GM12865 (cell line): ENCODE measurements at regions not wholly inside any gene's neighbourhood (a gene's known extent, or its start where the extent isn't known, plus 50 kb on each side); places are given as distances from the start of the nearest gene placed in this dataset.
"Not testable (repeated sequence)": the region's sequence is repeated elsewhere in the genome, so short reads cannot be mapped to it uniquely, and the experiment has no call there.

Source experiments
- DNase-seq: peaks from one replicate; pipeline ENCODE4 v3.0.0; 2010; ENCODE audit warnings: low read depth
- H3K4me3 ChIP-seq: 2 replicates; pipeline ENCODE4 v1.5.1; 2011; ENCODE audit warnings: mild to moderate bottlenecking, low read depth, low read length, control low read depth
- TF ChIP-seq, protein P1 (sequence below): IDR thresholded peaks from 2 replicates; pipeline ENCODE4 v1.5.1; 2011; ENCODE audit warnings: low read length, control low read depth, low read depth, inconsistent platforms; ENCODE audit not compliant: insufficient read depth; ENCODE audit errors: missing control alignments

DNA sequence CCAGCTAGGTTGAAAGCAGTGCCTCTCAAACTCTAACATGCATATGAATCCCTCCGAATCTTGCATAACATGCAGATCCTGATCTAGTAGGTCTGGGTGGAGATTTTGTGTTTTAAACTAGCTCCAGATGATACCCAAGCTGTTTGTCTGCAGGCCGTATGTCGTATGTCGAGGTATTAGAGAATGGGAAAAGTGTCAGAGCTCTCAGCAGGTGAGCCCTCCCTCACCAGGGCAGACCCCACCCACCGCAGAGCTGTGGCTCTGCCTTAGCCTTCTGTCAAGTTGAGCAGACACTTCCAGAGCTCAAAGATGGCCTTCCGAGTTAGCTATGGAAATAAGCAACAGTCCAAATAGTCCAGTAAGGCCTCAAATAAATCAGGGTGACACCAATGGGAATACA, 83.2 kb upstream of the MAP3K1 start:
- H3K4me3 ChIP-seq, result no peak overlapping the region
- no peak for DNase-seq
- TF ChIP-seq, protein P1, sequence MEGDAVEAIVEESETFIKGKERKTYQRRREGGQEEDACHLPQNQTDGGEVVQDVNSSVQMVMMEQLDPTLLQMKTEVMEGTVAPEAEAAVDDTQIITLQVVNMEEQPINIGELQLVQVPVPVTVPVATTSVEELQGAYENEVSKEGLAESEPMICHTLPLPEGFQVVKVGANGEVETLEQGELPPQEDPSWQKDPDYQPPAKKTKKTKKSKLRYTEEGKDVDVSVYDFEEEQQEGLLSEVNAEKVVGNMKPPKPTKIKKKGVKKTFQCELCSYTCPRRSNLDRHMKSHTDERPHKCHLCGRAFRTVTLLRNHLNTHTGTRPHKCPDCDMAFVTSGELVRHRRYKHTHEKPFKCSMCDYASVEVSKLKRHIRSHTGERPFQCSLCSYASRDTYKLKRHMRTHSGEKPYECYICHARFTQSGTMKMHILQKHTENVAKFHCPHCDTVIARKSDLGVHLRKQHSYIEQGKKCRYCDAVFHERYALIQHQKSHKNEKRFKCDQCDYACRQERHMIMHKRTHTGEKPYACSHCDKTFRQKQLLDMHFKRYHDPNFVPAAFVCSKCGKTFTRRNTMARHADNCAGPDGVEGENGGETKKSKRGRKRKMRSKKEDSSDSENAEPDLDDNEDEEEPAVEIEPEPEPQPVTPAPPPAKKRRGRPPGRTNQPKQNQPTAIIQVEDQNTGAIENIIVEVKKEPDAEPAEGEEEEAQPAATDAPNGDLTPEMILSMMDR, result no peak

DNA sequence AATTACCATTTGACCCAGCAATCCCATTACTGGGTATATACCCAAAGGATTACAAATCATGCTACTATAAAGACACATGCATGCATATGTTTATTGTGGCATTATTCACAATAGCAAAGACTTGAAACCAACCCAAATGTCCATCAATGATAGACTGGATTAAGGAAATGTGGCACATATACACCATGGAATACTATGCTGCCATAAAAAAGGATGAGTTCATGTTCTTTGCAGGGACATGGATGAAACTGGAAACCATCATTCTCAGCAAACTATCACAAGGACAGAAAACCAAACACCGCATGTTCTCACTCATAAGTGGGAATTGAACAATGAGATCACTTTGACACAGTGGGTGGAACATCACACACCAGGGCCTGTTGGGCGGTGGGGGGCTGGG, 83.9 kb upstream of the MAP3K1 start:
- DNase-seq, H3K4me3 ChIP-seq: not testable (repeated sequence)

DNA sequence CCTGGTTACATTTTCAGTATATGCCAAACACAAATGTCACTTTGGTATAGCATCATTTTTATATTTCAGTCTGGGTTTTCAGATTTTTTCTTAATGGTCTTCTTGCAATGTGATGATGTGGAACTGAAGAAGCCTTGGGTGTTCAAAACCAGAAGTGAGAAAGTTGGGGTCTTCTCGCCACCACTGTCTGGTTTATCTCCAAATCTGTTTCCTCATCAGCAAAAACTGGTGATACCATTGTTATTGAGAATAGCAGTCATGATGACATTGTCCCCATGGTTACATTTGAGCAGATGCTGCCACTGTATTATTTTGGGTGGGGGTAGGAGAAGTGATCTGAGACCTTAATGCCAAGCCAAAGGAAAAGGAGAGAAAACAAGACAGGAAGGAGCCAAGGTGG, 85.9 kb upstream of the MAP3K1 start:
- DNase-seq, result peak; percentile 14
- no peak overlapping the region for H3K4me3 ChIP-seq
- TF ChIP-seq, protein P1, result no peak

DNA sequence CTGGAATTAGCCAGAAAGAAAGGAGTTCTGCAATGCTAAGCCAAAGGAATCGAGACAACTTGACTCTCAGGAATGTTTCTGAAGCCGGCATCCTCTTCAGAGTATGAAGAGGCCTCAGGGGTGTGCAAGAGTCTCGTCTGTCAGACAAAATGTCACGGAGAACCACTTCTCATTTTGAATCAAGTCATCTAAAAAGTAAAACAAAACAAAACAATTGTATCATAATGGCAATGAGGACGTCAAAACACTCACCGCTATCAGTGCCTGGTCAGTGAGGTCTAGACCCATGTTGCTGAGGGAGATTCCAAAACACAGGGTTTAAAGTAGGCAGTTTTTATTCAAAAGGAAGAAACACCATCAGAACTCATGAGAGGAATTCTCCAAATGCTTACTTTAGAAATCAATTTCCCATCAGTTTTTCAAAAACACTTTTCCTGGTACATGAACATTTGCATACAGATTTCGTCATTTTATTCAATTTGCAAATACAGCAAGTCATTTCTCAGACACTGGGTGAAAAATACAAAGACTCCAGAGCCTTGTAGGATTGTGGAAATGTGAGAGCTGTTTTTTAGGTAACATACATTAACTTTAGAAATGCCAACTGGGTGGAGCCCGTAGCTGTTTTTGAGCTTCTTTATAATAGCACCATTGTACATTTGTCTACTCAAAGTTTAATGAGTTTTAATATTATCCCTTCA, 89.5 kb upstream of the MAP3K1 start:
- no peak for DNase-seq
- H3K4me3 ChIP-seq, result no peak overlapping the region
- TF ChIP-seq, protein P1, result no peak

DNA sequence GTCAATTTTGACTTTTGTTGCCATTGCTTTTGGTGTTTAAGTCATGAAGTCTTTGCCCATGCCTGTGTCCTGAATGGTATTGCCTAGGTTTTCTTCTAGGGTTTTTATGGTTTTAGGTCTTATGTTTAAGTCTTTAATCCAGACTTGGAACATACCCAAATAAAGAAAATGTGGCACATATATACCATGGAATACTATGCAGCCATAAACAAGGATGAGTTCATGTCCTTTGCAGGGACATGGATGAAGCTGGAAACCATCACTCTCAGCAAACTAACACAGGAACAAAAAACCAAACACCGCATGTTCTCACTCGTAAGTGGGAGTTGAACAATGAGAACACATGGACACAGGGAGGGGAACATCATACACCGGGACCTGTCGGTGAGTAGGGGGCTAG, 90.5 kb upstream of the MAP3K1 start:
- DNase-seq, H3K4me3 ChIP-seq: not testable (repeated sequence)

DNA sequence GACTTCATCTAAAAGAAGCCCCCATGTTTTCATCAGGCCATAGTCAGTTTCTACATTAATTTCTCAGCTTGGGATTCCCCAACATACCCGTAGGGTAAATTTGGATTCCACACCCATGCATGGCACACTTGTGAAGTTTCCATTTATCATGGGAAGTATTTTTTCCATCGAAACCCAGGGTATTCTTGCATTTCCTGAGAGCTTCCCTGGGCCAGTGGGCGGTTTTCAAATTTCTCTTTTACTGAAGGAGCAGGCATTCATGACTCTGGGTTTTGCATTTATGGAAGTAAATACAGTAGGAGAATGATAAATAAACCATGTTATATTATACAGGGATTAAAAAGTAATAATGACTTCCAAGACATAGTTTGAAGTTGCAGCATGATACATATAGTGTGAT, 93.0 kb upstream of the MAP3K1 start:
- H3K4me3 ChIP-seq, result no peak overlapping the region
- DNase-seq, result no peak
- TF ChIP-seq, protein P1, result no peak

DNA sequence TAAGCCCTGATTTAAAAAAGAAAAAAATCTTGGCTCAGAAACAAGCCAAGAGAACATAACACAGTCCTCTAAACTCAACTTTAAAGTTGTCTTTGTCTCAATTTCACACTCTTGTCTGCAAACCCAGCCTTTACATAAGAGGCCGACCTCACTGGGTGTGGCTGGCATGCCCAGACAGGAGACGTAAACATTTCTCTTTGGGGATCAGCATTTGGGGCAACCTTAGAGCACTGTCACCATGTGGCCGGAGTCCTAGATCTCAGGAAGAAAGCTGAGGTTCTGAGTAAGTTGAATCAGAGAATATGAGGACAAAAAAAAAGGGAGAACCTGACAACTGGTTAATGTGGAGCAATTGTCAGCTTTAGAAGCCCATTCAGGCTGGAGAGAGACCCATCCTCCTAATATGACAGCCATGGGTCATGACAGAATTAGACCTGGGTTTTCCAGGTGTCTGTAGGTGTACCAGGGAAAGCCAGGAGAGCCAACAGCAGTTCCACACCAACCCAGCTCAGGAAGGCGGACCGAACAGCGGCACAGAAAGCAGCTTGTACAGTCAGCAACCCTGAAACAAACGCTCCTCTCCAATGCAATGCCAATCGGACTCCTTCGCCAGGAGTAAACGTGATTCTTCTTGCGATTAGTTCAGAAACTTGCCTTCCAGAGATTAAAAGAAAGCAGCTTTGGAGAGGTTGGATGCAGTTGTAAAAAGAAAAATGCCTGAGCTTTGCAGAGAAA, 97.9 kb upstream of the MAP3K1 start:
- H3K4me3 ChIP-seq, result no peak overlapping the region
- TF ChIP-seq, protein P1, result no peak
- no peak for DNase-seq

DNA sequence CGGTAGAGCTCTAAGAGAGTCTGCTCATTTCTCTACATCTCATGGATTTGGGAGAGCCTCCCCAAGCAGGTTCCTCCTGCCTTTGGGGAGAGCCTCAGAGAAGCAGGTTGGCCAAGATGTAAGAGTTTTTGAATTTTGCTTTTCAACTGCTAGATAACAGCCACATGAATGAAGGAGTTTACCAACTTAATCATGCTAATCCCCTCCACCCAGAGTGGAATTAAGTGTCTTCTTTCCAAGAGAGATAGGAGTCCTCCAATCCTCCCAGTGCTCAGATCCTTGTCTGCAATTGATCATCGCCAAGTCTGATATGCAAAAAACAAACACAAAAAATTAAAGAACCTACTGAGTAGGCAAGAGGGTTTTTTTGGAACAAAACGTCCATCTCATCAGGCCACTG, 99.4 kb upstream of the MAP3K1 start:
- no peak overlapping the region for H3K4me3 ChIP-seq
- no peak for DNase-seq
- TF ChIP-seq, protein P1, result no peak
